ENCODE measurements at regions not wholly inside any gene's neighbourhood (a gene's known extent, or its start where the extent isn't known, plus 50 kb on each side); places are given as distances from the start of the nearest gene placed in this dataset.

DNA sequence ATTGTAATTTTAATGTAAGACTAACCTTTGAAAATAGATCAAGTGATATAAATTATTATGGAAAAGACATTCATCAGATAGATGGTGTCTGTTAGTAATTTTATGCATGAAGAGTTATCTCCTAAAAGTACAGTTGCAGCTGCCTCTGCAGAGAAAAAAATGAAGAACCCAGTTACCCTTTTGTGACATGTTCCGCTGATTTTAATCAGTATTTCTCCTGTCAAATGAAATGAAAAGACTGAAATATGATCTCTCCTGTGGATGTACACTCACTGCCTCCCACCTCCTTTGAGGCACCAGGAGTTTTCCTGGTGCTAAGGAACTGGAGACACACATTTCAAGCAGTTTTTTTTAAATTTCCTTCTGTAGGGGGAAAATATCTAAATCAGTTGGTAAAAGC is 277.4 kb downstream of the KIF4B start:
- Mint-ChIP-seq H3K4me1 (ENCODE audit: low read depth) (no peaks in the 10 kb centered on the region), H3K27ac (no peak overlapping the region), H3K27me3 (peaks cover 20% of the 10 kb centered on the region), H3K4me3 (no peak overlapping the region), H3K9me3 (peaks cover 6% of the 10 kb centered on the region), H3K36me3 (ENCODE audit: low read depth) (no peaks in the 10 kb centered on the region)
- H3K4me3 ChIP-seq (ENCODE audit: low read length): no peak overlapping the region
- TF ChIP-seq, protein P1, sequence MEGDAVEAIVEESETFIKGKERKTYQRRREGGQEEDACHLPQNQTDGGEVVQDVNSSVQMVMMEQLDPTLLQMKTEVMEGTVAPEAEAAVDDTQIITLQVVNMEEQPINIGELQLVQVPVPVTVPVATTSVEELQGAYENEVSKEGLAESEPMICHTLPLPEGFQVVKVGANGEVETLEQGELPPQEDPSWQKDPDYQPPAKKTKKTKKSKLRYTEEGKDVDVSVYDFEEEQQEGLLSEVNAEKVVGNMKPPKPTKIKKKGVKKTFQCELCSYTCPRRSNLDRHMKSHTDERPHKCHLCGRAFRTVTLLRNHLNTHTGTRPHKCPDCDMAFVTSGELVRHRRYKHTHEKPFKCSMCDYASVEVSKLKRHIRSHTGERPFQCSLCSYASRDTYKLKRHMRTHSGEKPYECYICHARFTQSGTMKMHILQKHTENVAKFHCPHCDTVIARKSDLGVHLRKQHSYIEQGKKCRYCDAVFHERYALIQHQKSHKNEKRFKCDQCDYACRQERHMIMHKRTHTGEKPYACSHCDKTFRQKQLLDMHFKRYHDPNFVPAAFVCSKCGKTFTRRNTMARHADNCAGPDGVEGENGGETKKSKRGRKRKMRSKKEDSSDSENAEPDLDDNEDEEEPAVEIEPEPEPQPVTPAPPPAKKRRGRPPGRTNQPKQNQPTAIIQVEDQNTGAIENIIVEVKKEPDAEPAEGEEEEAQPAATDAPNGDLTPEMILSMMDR (IDR thresholded peaks at IDR 0.05): no peak
- H3K27ac ChIP-seq (ENCODE audit: low read depth in 1 of 2, low read length in 2 of 2): no peak overlapping the region
- ChIA-PET CTCF (no interaction called here), POLR2A (no interaction called here)
- no peaks in the 10 kb centered on the region for H3K9me3 ChIP-seq (ENCODE audit: control insufficient read depth in 1 of 2, insufficient read depth in 1 of 2, low read length in 2 of 2)
- DNase-seq (no peak), ATAC-seq (ENCODE audit: poor library complexity) (no peak)
- intact Hi-C loops (cut with DNase I, micrococcal nuclease): no loop called here
- no peaks in the 10 kb centered on the region for H3K36me3 ChIP-seq (ENCODE audit: insufficient read depth, low read length)
- no peaks in the 10 kb centered on the region for H3K27me3 ChIP-seq (ENCODE audit: control insufficient read depth in 1 of 2, insufficient read depth in 2 of 2, low read length in 2 of 2)
- no peaks in the 10 kb centered on the region for H3K4me1 ChIP-seq (ENCODE audit: insufficient read depth, low read length)

DNA sequence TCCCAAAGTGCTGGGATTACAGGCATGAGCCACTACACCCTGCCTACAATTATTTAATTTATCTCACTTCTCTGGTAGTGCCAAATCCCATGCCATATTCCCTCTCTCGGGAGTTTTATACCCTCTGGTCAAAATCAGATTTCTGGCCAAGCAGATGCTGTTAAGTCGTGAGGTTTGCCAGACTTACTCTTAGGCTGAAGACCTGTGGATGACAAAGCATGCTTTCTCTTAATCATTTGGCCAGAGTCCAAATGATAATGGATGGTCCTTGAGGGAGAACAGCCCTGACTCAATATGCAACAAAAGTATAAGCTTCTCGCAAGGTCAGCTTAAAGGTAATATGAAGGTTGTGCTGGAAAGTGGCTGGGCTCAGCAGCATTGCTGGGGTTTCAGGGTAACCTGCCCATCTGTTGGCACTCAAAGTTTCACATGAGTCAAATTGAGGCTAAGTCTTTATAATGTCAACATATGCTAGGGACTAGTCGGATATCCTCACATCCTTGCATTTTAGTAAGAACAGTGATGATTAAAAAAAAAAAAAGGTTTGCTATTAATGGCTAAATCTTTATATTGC is 280.1 kb downstream of the KIF4B start:
- no peak overlapping the region for H3K4me3 Mint-ChIP-seq
- no peaks in the 10 kb centered on the region for H3K4me1 Mint-ChIP-seq (ENCODE audit: low read depth)
- CTCF ChIA-PET: no interaction called here
- H3K36me3 Mint-ChIP-seq (ENCODE audit: low read depth): no peaks in the 10 kb centered on the region
- peaks cover 12% of the 10 kb centered on the region for H3K27me3 Mint-ChIP-seq
- Histone ChIP-seq H3K4me1 (ENCODE audit: insufficient read depth, low read length) (no peaks in the 10 kb centered on the region), H3K9me3 (ENCODE audit: control insufficient read depth in 1 of 2, insufficient read depth in 1 of 2, low read length in 2 of 2) (peaks cover 0 to 4% of the 10 kb centered on the region in 2 experiments), H3K27ac (ENCODE audit: low read depth in 1 of 2, low read length in 2 of 2) (no peak overlapping the region), H3K27me3 (ENCODE audit: control insufficient read depth in 1 of 2, insufficient read depth in 2 of 2, low read length in 2 of 2) (no peaks in the 10 kb centered on the region), H3K36me3 (ENCODE audit: insufficient read depth, low read length) (no peaks in the 10 kb centered on the region), H3K4me3 (ENCODE audit: low read length) (no peak overlapping the region)
- no peak overlapping the region for H3K27ac Mint-ChIP-seq
- intact Hi-C loops (cut with DNase I, micrococcal nuclease): no loop called here
- peaks cover 6% of the 10 kb centered on the region for H3K9me3 Mint-ChIP-seq
- ATAC-seq (ENCODE audit: poor library complexity) (no peak), DNase-seq (no peak)
- POLR2A ChIA-PET: interaction anchor here (0.6 kb wide), 1 partner anchor 8 kb away, joined by 3 read pairs; no protein-coding TSS in a partner anchor
- TF ChIP-seq, protein P1 (IDR thresholded peaks at IDR 0.05): no peak

- H3K27ac Mint-ChIP-seq: no peak overlapping the region
- H3K27ac ChIP-seq (ENCODE audit: low read depth in 1 of 2, low read length in 2 of 2): no peak overlapping the region
- intact Hi-C loops (cut with DNase I, micrococcal nuclease): no loop called here
- TF ChIP-seq, protein P1 (IDR thresholded peaks at IDR 0.05): no peak
- peaks cover 3% of the 10 kb centered on the region for H3K9me3 Mint-ChIP-seq
- ATAC-seq (ENCODE audit: poor library complexity) (no peak), DNase-seq (no peak)
- H3K36me3 Mint-ChIP-seq (ENCODE audit: low read depth): no peaks in the 10 kb centered on the region
- peaks cover 5% of the 10 kb centered on the region for H3K27me3 Mint-ChIP-seq
- POLR2A ChIA-PET: no interaction called here
- CTCF ChIA-PET: no interaction called here
- H3K36me3 ChIP-seq (ENCODE audit: insufficient read depth, low read length): no peaks in the 10 kb centered on the region
- no peaks in the 10 kb centered on the region for H3K4me1 Mint-ChIP-seq (ENCODE audit: low read depth)
- H3K27me3 ChIP-seq (ENCODE audit: control insufficient read depth in 1 of 2, insufficient read depth in 2 of 2, low read length in 2 of 2): no peaks in the 10 kb centered on the region
- H3K4me3 ChIP-seq (ENCODE audit: low read length): no peak overlapping the region
- H3K9me3 ChIP-seq (ENCODE audit: control insufficient read depth in 1 of 2, insufficient read depth in 1 of 2, low read length in 2 of 2): peaks cover 0 to 7% of the 10 kb centered on the region in 2 experiments
- no peaks in the 10 kb centered on the region for H3K4me1 ChIP-seq (ENCODE audit: insufficient read depth, low read length)
- H3K4me3 Mint-ChIP-seq: no peak overlapping the region
These were observed 281.6 kb downstream of the KIF4B start for GRCh38 chr5:155295111-155295510.
